Upper lobe of right lung (tissue), 1 donor: ENCODE measurements at regions not wholly inside any gene's neighbourhood (a gene's known extent, or its start where the extent isn't known, plus 50 kb on each side); places are given as distances from the start of the nearest gene placed in this dataset.

ENCODE experiments used
- ATAC-seq: fragments of 200-7000 bp; cut with Tn5 transposase; one replicate; pipeline ENCODE4 v1.9.1; 2020; ENCODE audit warnings: mild to moderate bottlenecking, moderate library complexity
- DNase-seq: peaks from one replicate; pipeline ENCODE4 v3.0.0-alpha.2; 2020
- H3K27ac ChIP-seq: fragments of 200-600 bp; one replicate; pipeline ENCODE4 v1.8.0; 2022
- H3K27me3 ChIP-seq: fragments of 200-600 bp; one replicate; pipeline ENCODE4 v1.8.0; 2022; ENCODE audit warnings: mild to moderate bottlenecking
- H3K36me3 ChIP-seq: fragments of 200-600 bp; one replicate; pipeline ENCODE4 v1.8.0; 2022
- H3K4me1 ChIP-seq: fragments of 200-600 bp; one replicate; pipeline ENCODE4 v1.8.0; 2022
- H3K4me3 ChIP-seq: fragments of 200-600 bp; one replicate; pipeline ENCODE4 v1.8.0; 2022; ENCODE audit warnings: mild to moderate bottlenecking
- H3K9me3 ChIP-seq: fragments of 200-600 bp; one replicate; pipeline ENCODE4 v1.8.0; 2022
- CTCF ChIP-seq: fragments of 200-600 bp; IDR thresholded peaks from one replicate; pipeline ENCODE4 v1.8.0; 2022; ENCODE audit warnings: antibody characterized with exemption
- intact Hi-C: fragments of 100-400 bp; cut with DNase I; formaldehyde crosslinking; loops from one replicate; pipeline ENCODE4 v1.11.0; 2022
- donor health status: DM: no; HTN: yes; CAD: no; lungs with severe emphysema.

GRCh38 chr5:130580264-130580663 is 584.8 kb downstream of the HINT1 start:
- ATAC-seq (no peak), DNase-seq (no peak)
- no peak overlapping the region for H3K27ac ChIP-seq
- intact Hi-C loops = no loop called here
- H3K27me3 ChIP-seq = no peaks in the 10 kb centered on the region
- H3K4me3 ChIP-seq = no peak overlapping the region
- no peaks in the 10 kb centered on the region for H3K36me3 ChIP-seq
- H3K4me1 ChIP-seq = no peaks in the 10 kb centered on the region
- TF ChIP-seq CTCF = no peak
- H3K9me3 ChIP-seq = no peaks in the 10 kb centered on the region

- TF ChIP-seq CTCF = no peak
- Histone ChIP-seq H3K27ac (no peak overlapping the region), H3K9me3 (no peaks in the 10 kb centered on the region), H3K27me3 (no peaks in the 10 kb centered on the region), H3K4me1 (no peaks in the 10 kb centered on the region), H3K36me3 (no peaks in the 10 kb centered on the region), H3K4me3 (no peak overlapping the region)
- intact Hi-C loops = no loop called here
- DNase-seq = no peak
- ATAC-seq = no peak
Observed at GRCh38 chr5:130578354-130578753, 586.7 kb downstream of the HINT1 start.

GRCh38 chr5:130571076-130571475 is 594.0 kb downstream of the HINT1 start:
- H3K36me3 ChIP-seq = no peaks in the 10 kb centered on the region
- DNase-seq (no peak), ATAC-seq (no peak)
- H3K27me3 ChIP-seq = no peaks in the 10 kb centered on the region
- H3K4me3 ChIP-seq = no peak overlapping the region
- H3K27ac ChIP-seq = no peak overlapping the region
- H3K4me1 ChIP-seq = no peaks in the 10 kb centered on the region
- TF ChIP-seq CTCF = no peak
- no peaks in the 10 kb centered on the region for H3K9me3 ChIP-seq
- intact Hi-C loops = no loop called here

GRCh38 chr5:130568791-130569190 is 596.3 kb downstream of the HINT1 start:
- ATAC-seq (no peak), DNase-seq (no peak)
- no peak overlapping the region for H3K4me3 ChIP-seq
- intact Hi-C loops = no loop called here
- no peak overlapping the region for H3K27ac ChIP-seq
- no peaks in the 10 kb centered on the region for H3K36me3 ChIP-seq
- TF ChIP-seq CTCF = no peak
- H3K9me3 ChIP-seq = no peaks in the 10 kb centered on the region
- H3K4me1 ChIP-seq = no peaks in the 10 kb centered on the region
- H3K27me3 ChIP-seq = no peaks in the 10 kb centered on the region

- H3K9me3 ChIP-seq = no peaks in the 10 kb centered on the region
- no peak for TF ChIP-seq CTCF
- H3K4me1 ChIP-seq = no peaks in the 10 kb centered on the region
- intact Hi-C loops = no loop called here
- ATAC-seq = no peak
- no peak for DNase-seq
- H3K27ac ChIP-seq = no peak overlapping the region
- H3K4me3 ChIP-seq = no peak overlapping the region
- no peaks in the 10 kb centered on the region for H3K36me3 ChIP-seq
- H3K27me3 ChIP-seq = no peaks in the 10 kb centered on the region
Observed at GRCh38 chr5:130555429-130555828, 609.6 kb downstream of the HINT1 start.

- ATAC-seq = no peak
- intact Hi-C loops = no loop called here
- Histone ChIP-seq H3K4me3 (no peak overlapping the region), H3K4me1 (no peaks in the 10 kb centered on the region), H3K36me3 (no peaks in the 10 kb centered on the region), H3K9me3 (no peaks in the 10 kb centered on the region), H3K27me3 (no peaks in the 10 kb centered on the region), H3K27ac (no peak overlapping the region)
- DNase-seq = no peak
- TF ChIP-seq CTCF = no peak
Observed at GRCh38 chr5:130550562-130550928, 614.5 kb downstream of the HINT1 start.
